Sigmoid colon (tissue), 4 donors: ENCODE measurements at regions not wholly inside any gene's neighbourhood (a gene's known extent, or its start where the extent isn't known, plus 50 kb on each side); places are given as distances from the start of the nearest gene placed in this dataset.

ENCODE experiments used
- EP300 ChIP-seq, 4 donors: sonication (generic); formaldehyde crosslinking; IDR thresholded peaks; one replicate each; pipeline ENCODE4 v1.6.1; 2017; ENCODE audit warnings: antibody characterized with exemption in 4 of 4
- POLR2A ChIP-seq, 2 donors: fragments of 450-650 bp; IDR thresholded peaks; one replicate each; pipeline ENCODE4 v1.6.1; 2016; ENCODE audit warnings: antibody characterized with exemption in 2 of 2, mild to moderate bottlenecking in 2 of 2, moderate library complexity in 2 of 2
- POLR2AphosphoS5 ChIP-seq, 4 donors: sonication (generic); formaldehyde crosslinking; IDR thresholded peaks; one replicate each; pipeline ENCODE4 v1.6.1; 2017; ENCODE audit warnings: antibody characterized with exemption in 4 of 4
- TF ChIP-seq, protein P1 (sequence below), 4 experiments: fragments of 450-650 bp in 3 of 4; fragments of 200-600 bp in 1 of 4; IDR thresholded peaks; one replicate each; pipeline ENCODE4 v1.5.1; 2016 to 2019; ENCODE audit warnings: antibody characterized with exemption in 4 of 4, mild to moderate bottlenecking in 3 of 4, moderate library complexity in 2 of 4

DNA sequence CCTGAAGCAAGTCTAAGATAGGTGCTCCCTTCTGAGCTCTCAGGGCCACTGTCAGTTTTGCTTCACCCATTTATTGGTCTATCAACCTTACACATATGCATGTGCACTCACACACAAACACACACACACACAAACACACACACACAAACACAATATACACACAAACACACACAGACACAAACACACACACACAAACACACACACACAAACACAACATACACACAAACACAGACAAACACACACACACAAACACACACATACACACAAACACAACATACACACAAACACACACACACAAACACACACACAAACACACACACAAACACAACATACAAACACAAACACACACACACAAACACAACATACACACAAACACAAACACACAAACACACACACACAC, 181.6 kb upstream of the KLHL29 start:
- TF ChIP-seq, protein P1, sequence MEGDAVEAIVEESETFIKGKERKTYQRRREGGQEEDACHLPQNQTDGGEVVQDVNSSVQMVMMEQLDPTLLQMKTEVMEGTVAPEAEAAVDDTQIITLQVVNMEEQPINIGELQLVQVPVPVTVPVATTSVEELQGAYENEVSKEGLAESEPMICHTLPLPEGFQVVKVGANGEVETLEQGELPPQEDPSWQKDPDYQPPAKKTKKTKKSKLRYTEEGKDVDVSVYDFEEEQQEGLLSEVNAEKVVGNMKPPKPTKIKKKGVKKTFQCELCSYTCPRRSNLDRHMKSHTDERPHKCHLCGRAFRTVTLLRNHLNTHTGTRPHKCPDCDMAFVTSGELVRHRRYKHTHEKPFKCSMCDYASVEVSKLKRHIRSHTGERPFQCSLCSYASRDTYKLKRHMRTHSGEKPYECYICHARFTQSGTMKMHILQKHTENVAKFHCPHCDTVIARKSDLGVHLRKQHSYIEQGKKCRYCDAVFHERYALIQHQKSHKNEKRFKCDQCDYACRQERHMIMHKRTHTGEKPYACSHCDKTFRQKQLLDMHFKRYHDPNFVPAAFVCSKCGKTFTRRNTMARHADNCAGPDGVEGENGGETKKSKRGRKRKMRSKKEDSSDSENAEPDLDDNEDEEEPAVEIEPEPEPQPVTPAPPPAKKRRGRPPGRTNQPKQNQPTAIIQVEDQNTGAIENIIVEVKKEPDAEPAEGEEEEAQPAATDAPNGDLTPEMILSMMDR (IDR thresholded peaks at IDR 0.05), result no peak
- no peak for TF ChIP-seq POLR2A (IDR thresholded peaks at IDR 0.05)
- TF ChIP-seq POLR2AphosphoS5 (IDR thresholded peaks at IDR 0.05), result no peak
- no peak for TF ChIP-seq EP300 (IDR thresholded peaks at IDR 0.05)
